Central memory CD8-positive, alpha-beta T cell (primary cell): ENCODE measurements at regions not wholly inside any gene's neighbourhood (a gene's known extent, or its start where the extent isn't known, plus 50 kb on each side); places are given as distances from the start of the nearest gene placed in this dataset.
A peak's percentile ranks its signal among the peaks of the same experiment; 100 is the strongest.

ENCODE experiments used
- ATAC-seq: fragments of 150-1000 bp; cut with Tn5 transposase; replicated peaks from 2 replicates; pipeline ENCODE4 v1.10.0; 2022; ENCODE audit warnings: mild to moderate bottlenecking, moderate FRiP score, moderate number of reproducible peaks; ENCODE audit not compliant: poor library complexity, severe bottlenecking; ENCODE audit errors: extremely low read depth
- DNase-seq, 2 donors: peaks; one replicate each; pipeline ENCODE4 v3.0.0; 2021; ENCODE audit warnings: low spot score in 2 of 2
- H3K27ac Mint-ChIP-seq: one replicate; pipeline ENCODE4 v1.8.0; 2022; ENCODE audit warnings: low read depth, mild to moderate bottlenecking, moderate library complexity, mixed read lengths
- H3K27me3 Mint-ChIP-seq: one replicate; pipeline ENCODE4 v1.8.0; 2022; ENCODE audit warnings: mixed read lengths
- H3K36me3 Mint-ChIP-seq: one replicate; pipeline ENCODE4 v1.8.0; 2022; ENCODE audit warnings: mild to moderate bottlenecking, moderate library complexity, mixed read lengths; ENCODE audit not compliant: insufficient read depth
- H3K4me1 Mint-ChIP-seq: one replicate; pipeline ENCODE4 v1.8.0; 2022; ENCODE audit warnings: mixed read lengths
- H3K4me3 Mint-ChIP-seq: one replicate; pipeline ENCODE4 v1.8.0; 2022; ENCODE audit warnings: mild to moderate bottlenecking, moderate library complexity, mixed read lengths
- H3K9me3 Mint-ChIP-seq: one replicate; pipeline ENCODE4 v1.8.0; 2022; ENCODE audit warnings: mixed read lengths

GRCh38 chr5:135195270-135195608 lies 161.2 kb upstream of the PITX1 start:
- Mint-ChIP-seq H3K27me3 (peaks cover 68% of the 10 kb centered on the region), H3K27ac (no peak overlapping the region), H3K36me3 (peaks cover 1% of the 10 kb centered on the region), H3K9me3 (peaks cover 4% of the 10 kb centered on the region), H3K4me3 (no peak overlapping the region), H3K4me1 (peaks cover 10% of the 10 kb centered on the region)
- DNase-seq, result no peak
- no peak for ATAC-seq

DNA sequence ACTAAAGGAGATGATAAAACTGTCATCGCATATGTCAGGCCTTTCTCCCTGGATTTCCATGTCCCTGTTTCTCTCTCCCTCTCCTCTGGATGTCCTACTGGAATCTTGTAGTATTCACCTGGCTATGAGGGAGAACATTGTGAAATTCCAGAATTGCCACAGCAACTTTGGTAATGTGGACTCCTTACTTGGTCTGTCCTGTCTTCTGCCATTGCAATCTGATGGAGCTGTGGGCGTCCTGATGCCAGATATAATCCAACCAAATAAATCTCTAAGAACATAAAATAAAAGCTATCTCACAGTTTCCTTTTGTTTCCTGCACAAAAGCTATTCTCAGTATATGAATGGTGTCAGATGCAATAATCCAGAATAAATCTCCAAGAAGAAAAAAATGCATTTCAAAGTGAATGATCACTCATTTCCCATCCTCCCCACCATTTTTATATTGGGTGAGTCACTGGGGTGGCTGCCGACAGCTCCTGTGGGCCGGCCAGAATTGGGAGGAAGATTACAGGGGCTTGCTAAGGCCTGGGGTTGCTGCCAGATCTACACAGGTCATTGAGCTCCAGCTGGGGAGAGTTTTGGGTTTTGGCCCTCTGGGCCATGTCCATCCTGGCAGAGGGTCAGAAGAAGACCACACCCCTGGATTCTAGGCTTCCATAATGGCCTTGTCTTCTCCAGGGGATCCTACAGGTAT lies 160.7 kb upstream of the PITX1 start:
- ATAC-seq, result no peak

GRCh38 chr5:135194126-135194488 lies 160.1 kb upstream of the PITX1 start:
- H3K9me3 Mint-ChIP-seq, result peaks cover 4% of the 10 kb centered on the region
- H3K4me3 Mint-ChIP-seq, result no peak overlapping the region
- peaks cover 10% of the 10 kb centered on the region for H3K4me1 Mint-ChIP-seq
- DNase-seq, result no peak
- no peak for ATAC-seq
- H3K36me3 Mint-ChIP-seq, result peaks cover 1% of the 10 kb centered on the region
- H3K27me3 Mint-ChIP-seq, result peaks cover 68% of the 10 kb centered on the region
- no peak overlapping the region for H3K27ac Mint-ChIP-seq

More for the DNA sequence above, 160.7 kb upstream of the PITX1 start:
- DNase-seq, result no peak
- H3K27ac Mint-ChIP-seq, result no peak overlapping the region
- peaks cover 68% of the 10 kb centered on the region for H3K27me3 Mint-ChIP-seq
- peaks cover 1% of the 10 kb centered on the region for H3K36me3 Mint-ChIP-seq
- no peak overlapping the region for H3K4me3 Mint-ChIP-seq
- H3K9me3 Mint-ChIP-seq, result peaks cover 4% of the 10 kb centered on the region
- peaks cover 10% of the 10 kb centered on the region for H3K4me1 Mint-ChIP-seq

DNA sequence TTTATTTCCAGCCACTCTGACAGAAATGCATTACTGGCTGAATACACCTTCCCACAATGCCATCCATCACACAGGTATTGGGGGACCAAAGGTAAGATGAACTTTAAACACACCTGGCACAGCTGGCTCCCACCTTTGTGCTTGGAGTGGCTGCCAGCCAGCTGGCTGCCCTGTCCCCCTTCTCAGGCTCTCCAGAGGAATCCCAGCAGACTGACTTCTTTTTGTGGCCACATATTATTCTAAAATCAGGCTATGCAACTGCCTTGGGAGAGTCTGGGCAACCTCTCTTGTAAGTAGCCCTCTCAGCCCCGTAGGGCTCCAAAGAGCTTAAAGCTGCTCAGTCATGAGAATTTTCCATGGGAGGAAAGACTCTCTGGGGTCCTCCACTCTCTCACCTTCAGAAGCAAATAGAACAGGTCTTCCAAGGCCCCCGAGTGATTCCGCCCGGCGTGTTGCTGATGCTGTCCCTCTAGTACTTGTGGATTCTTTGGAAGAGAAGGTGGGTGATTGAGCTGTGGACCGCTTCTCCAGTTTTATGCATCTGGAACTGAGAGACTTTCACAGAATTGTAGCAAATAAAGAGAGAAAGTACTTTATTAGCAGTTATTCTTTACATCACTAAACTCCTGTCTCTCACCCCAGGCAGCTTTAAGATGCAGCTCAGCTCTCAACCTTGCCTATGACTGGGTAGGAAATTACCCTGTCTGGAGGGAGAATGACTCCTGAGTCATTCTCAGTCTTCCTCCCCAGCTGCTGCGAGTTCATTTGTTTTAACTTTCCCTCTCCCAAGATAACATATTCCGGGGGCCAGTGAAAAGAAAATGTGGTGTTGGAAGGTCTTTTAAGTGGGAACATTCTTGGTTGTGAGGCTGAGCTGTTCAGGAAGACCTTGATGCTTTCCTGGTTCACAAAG lies 159.4 kb upstream of the PITX1 start:
- no peaks in the 10 kb centered on the region for H3K9me3 Mint-ChIP-seq
- H3K4me1 Mint-ChIP-seq, result peaks cover 10% of the 10 kb centered on the region
- ATAC-seq (no peak), DNase-seq (no peak)
- H3K27ac Mint-ChIP-seq, result no peak overlapping the region
- H3K36me3 Mint-ChIP-seq, result peaks cover 1% of the 10 kb centered on the region
- peaks cover 61% of the 10 kb centered on the region for H3K27me3 Mint-ChIP-seq
- H3K4me3 Mint-ChIP-seq, result no peak overlapping the region

DNA sequence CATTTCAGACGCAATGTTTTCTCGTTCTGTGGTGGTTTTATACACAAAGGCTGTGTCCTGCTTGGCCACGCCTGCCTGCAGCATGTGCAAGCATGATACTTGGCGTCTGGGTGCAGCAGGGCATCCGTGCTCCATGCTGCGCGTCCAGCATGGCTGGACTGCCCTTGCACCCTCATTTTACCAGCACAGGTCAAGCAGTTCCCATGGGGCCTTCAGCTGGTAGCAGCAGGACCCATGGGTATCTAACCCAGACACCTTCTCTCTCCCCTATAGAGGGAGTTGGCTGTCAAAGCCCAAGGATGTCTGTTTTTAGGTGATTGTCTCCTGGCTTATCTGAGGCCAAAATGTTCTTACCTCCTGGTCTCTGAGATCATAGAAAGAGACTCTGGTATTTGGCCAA lies 158.3 kb upstream of the PITX1 start:
- Mint-ChIP-seq H3K27ac (no peak overlapping the region), H3K36me3 (peaks cover 1% of the 10 kb centered on the region), H3K4me3 (no peak overlapping the region), H3K27me3 (peaks cover 50% of the 10 kb centered on the region), H3K4me1 (peaks cover 10% of the 10 kb centered on the region), H3K9me3 (no peaks in the 10 kb centered on the region)
- ATAC-seq, result no peak
- no peak for DNase-seq

DNA sequence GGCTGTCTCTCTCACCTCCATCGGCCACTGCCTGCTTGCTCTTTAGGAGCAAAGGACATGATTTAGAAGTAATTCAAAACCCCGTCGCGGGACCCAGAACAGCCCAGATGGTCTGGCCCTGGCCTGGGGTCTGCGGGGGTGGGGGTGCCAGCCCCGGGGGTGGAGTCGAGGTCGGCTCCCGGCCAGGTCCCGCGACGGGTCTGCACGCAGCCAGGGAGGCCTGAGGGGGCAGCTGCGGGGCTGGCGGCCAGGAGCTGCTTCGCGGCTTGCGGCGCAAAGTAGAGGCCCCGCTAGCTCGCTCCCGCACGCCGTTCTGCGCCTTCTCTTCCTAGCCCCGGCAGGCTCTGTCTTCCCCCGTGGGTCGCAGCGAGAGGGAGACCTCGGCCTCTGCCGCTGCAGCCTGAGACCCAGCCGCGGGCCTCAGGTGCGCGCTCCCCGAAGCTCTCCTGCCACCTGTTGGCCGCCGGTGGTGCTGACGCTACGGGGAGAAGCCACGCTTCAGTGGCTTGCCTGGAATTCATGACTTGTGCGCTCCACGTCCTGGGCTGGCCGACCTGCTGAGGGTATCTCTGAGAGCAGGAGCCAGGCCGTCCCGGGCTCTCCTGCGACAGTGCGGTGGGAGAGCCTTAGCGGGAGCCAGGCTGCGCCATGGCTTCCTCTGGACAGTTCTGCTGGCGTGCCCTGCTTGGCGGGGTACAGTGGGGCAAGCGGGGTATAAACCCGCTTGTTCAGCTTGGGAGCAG lies 157.2 kb upstream of the PITX1 start:
- ATAC-seq, result peak; percentile 77
- DNase-seq, result peak; percentile 28 to 41
- no peaks in the 10 kb centered on the region for H3K9me3 Mint-ChIP-seq
- peaks cover 1% of the 10 kb centered on the region for H3K36me3 Mint-ChIP-seq
- H3K4me3 Mint-ChIP-seq, result peak overlapping the region; percentile 61
- H3K4me1 Mint-ChIP-seq, result peaks cover 10% of the 10 kb centered on the region
- no peak overlapping the region for H3K27ac Mint-ChIP-seq
- peaks cover 48% of the 10 kb centered on the region for H3K27me3 Mint-ChIP-seq

GRCh38 chr5:135190416-135191083 lies 156.5 kb upstream of the PITX1 start:
- Mint-ChIP-seq H3K36me3 (peaks cover 1% of the 10 kb centered on the region), H3K27ac (no peak overlapping the region), H3K27me3 (peaks cover 44% of the 10 kb centered on the region), H3K4me1 (peaks cover 10% of the 10 kb centered on the region), H3K9me3 (no peaks in the 10 kb centered on the region), H3K4me3 (peak overlapping the region; percentile 61)
- DNase-seq (no peak), ATAC-seq (no peak)

- Mint-ChIP-seq H3K27ac (no peak overlapping the region), H3K9me3 (no peaks in the 10 kb centered on the region), H3K4me1 (peaks cover 10% of the 10 kb centered on the region), H3K4me3 (no peak overlapping the region), H3K27me3 (peaks cover 44% of the 10 kb centered on the region), H3K36me3 (peaks cover 1% of the 10 kb centered on the region)
- DNase-seq (no peak), ATAC-seq (no peak)
Observed at GRCh38 chr5:135189024-135189423, 155.0 kb upstream of the PITX1 start.

DNA sequence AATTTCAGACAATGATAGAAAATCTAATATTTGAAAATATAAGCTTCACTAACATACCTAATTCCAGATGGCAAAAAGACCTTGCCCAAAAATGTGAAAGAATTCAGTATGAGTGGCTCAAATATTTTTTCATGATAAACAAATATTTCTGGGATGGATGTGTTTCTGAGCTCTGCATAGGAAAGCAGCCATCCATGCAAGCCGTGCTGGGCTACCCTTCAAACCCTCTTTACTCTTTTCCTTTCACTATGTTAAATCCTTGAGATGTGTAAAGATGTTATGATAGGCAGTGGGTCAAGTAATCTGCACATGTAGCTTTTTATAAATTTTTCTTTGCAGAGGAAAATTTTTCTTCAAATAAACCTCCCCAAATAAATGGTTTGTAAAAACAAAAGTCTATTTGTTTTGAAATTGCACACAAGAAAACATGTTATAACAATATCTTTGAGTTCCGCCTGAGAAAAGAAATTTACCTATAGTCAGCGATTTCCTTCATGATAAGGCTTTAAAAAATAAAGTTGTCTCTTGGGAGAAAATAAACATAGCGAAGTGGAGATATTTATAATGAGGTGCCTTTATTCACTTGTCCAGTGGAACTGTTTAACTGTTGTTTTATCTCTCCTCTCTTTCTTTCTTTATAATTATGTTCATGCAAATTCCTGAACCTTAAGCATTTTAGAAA lies 154.3 kb upstream of the PITX1 start:
- H3K4me3 Mint-ChIP-seq, result no peak overlapping the region
- peaks cover 10% of the 10 kb centered on the region for H3K4me1 Mint-ChIP-seq
- H3K27ac Mint-ChIP-seq, result no peak overlapping the region
- H3K9me3 Mint-ChIP-seq, result no peaks in the 10 kb centered on the region
- peaks cover 43% of the 10 kb centered on the region for H3K27me3 Mint-ChIP-seq
- DNase-seq, result no peak
- ATAC-seq, result no peak
- H3K36me3 Mint-ChIP-seq, result peaks cover 1% of the 10 kb centered on the region

DNA sequence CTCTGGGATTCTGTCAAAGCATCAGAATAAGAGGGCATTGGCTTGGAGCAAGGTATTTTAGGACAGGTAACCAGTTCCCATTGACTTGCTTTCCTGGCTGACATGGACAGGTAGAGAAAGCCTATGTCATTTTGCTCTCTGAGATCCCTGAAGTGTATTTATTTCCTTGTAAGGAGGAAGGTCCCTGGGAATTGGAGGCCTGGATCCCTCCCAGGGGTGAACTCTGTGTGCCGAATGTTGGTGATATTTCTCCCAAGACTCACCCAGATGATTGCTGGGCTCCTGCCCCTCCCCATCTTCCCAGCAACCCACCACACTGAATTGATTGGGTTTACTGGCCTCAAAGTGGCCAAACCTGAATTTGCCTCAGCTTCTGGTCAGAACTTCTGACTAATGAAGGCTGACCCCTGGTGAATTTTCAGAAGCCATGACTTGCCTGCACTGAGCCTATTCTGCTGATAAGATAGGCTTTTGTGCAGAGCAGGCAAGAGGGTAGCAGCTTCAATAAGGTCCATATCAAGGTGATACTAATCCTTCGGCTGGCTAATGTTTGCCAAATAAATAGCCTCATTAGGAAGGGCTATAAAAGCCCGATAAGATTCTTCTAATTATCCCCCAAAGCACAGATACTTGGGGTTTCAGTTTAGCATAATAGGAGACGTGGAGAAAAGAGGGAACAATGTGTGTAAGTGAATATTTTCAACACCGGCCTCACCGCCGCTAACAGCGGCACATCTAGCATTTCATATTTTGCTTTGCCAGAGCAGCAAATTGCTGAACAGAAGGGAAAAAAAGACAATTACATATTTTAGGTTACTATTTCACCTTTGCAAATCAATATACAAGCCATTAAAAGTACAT lies 152.9 kb upstream of the PITX1 start:
- Mint-ChIP-seq H3K4me3 (no peak overlapping the region), H3K27ac (no peak overlapping the region), H3K9me3 (no peaks in the 10 kb centered on the region), H3K4me1 (peaks cover 10% of the 10 kb centered on the region), H3K36me3 (peaks cover 1% of the 10 kb centered on the region), H3K27me3 (peaks cover 36% of the 10 kb centered on the region)
- DNase-seq, result no peak
- ATAC-seq, result no peak

DNA sequence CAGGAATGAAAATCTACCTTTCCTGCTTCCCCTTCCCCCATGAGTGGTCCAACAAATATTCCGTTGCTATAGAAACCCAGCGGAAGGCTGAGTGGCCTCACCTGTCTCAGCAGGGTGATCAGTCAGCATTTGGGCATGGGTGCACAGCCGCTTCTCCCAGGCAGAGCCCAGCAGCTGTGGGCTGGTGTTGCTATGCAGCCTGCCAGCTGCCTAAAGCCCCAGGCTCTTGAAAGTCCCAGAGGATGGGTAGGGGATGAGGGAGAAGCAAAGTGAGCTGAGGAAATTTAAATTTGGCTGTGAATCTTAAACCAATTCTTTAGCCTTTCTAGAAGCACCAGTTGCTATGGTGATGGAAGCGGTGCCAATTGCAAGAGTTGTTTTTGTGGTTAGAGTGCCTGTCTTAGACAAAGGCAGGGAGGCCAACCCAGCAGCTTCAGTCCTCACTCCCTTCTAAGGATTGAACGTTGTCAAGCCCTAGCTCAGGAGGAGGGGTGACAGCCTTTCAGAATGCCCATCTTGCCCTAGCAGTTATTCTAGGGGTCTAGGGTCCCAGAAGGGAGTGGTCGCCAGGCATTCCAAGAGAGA lies 151.5 kb upstream of the PITX1 start:
- peaks cover 32% of the 10 kb centered on the region for H3K27me3 Mint-ChIP-seq
- no peak for ATAC-seq
- DNase-seq, result no peak
- no peaks in the 10 kb centered on the region for H3K36me3 Mint-ChIP-seq
- H3K4me3 Mint-ChIP-seq, result no peak overlapping the region
- no peaks in the 10 kb centered on the region for H3K4me1 Mint-ChIP-seq
- H3K9me3 Mint-ChIP-seq, result no peaks in the 10 kb centered on the region
- no peak overlapping the region for H3K27ac Mint-ChIP-seq
